Loucy (cell line): ENCODE measurements at regions not wholly inside any gene's neighbourhood (a gene's known extent, or its start where the extent isn't known, plus 50 kb on each side); places are given as distances from the start of the nearest gene placed in this dataset.

ENCODE experiments used
- EZH2phosphoT487 ChIP-seq: fragments of 200-600 bp; IDR thresholded peaks from 2 replicates; pipeline ENCODE4 v1.6.1; 2018; ENCODE audit warnings: antibody characterized with exemption, mild to moderate bottlenecking, moderate library complexity, borderline replicate concordance
- TF ChIP-seq, protein P1 (sequence below): fragments of 200-600 bp; sonication (generic); conservative IDR thresholded peaks from 2 replicates; pipeline ENCODE4 v1.5.1; 2014; ENCODE audit warnings: mild to moderate bottlenecking, antibody characterized with exemption, low read length

- TF ChIP-seq, protein P1, sequence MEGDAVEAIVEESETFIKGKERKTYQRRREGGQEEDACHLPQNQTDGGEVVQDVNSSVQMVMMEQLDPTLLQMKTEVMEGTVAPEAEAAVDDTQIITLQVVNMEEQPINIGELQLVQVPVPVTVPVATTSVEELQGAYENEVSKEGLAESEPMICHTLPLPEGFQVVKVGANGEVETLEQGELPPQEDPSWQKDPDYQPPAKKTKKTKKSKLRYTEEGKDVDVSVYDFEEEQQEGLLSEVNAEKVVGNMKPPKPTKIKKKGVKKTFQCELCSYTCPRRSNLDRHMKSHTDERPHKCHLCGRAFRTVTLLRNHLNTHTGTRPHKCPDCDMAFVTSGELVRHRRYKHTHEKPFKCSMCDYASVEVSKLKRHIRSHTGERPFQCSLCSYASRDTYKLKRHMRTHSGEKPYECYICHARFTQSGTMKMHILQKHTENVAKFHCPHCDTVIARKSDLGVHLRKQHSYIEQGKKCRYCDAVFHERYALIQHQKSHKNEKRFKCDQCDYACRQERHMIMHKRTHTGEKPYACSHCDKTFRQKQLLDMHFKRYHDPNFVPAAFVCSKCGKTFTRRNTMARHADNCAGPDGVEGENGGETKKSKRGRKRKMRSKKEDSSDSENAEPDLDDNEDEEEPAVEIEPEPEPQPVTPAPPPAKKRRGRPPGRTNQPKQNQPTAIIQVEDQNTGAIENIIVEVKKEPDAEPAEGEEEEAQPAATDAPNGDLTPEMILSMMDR = no peak
- no peak for TF ChIP-seq EZH2phosphoT487
Measured at GRCh38 chr18:58808349-58808748, 56.3 kb upstream of the ZNF532 start.
